NCI-H748 treated with DMSO at 0.1 percent for 48 hours (cell line): ENCODE measurements at regions not wholly inside any gene's neighbourhood (a gene's known extent, or its start where the extent isn't known, plus 50 kb on each side); places are given as distances from the start of the nearest gene placed in this dataset.
"Not testable (repeated sequence)": the region's sequence is repeated elsewhere in the genome, so short reads cannot be mapped to it uniquely, and the experiment has no call there.

Experiments used
- DNase-seq: peaks from one replicate; lab custom pipeline; 2025; lab: John Stamatoyannopoulos, UW

GRCh38 chr2:16104315-16104948 lies 164.1 kb downstream of the MYCN start:
- DNase-seq = no peak

GRCh38 chr2:16103614-16104314 lies 163.4 kb downstream of the MYCN start:
- no peak for DNase-seq

- DNase-seq = no peak
Measured at GRCh38 chr2:16102976-16103380, 162.6 kb downstream of the MYCN start.

- DNase-seq = no peak
Measured at GRCh38 chr2:16102358-16102975, 162.1 kb downstream of the MYCN start.

GRCh38 chr2:16101196-16101595 lies 160.8 kb downstream of the MYCN start:
- no peak for DNase-seq

- no peak for DNase-seq
Measured at GRCh38 chr2:16100006-16100405, 159.7 kb downstream of the MYCN start.

GRCh38 chr2:16099326-16099725 lies 159.0 kb downstream of the MYCN start:
- DNase-seq = no peak

- DNase-seq = no peak
Measured at GRCh38 chr2:16096962-16097361, 156.6 kb downstream of the MYCN start.

GRCh38 chr2:16095483-16095882 lies 155.1 kb downstream of the MYCN start:
- DNase-seq = not testable (repeated sequence)

- no peak for DNase-seq
Measured at GRCh38 chr2:16094811-16095210, 154.5 kb downstream of the MYCN start.

- no peak for DNase-seq
Measured at GRCh38 chr2:16093639-16094529, 153.5 kb downstream of the MYCN start.

- DNase-seq = no peak
Measured at GRCh38 chr2:16092861-16093638, 152.7 kb downstream of the MYCN start.

- no peak for DNase-seq
Measured at GRCh38 chr2:16091576-16092282, 151.4 kb downstream of the MYCN start.

GRCh38 chr2:16090650-16091575 lies 150.6 kb downstream of the MYCN start:
- DNase-seq = no peak

GRCh38 chr2:16089491-16089890 lies 149.1 kb downstream of the MYCN start:
- not testable (repeated sequence) for DNase-seq

GRCh38 chr2:16088802-16089112 lies 148.4 kb downstream of the MYCN start:
- DNase-seq = no peak

GRCh38 chr2:16088035-16088801 lies 147.9 kb downstream of the MYCN start:
- no peak for DNase-seq

GRCh38 chr2:16086136-16086535 lies 145.8 kb downstream of the MYCN start:
- DNase-seq = not testable (repeated sequence)

- DNase-seq = no peak
Measured at GRCh38 chr2:16085073-16085472, 144.7 kb downstream of the MYCN start.
